HepG2 (cell line): ENCODE measurements at regions not wholly inside any gene's neighbourhood (a gene's known extent, or its start where the extent isn't known, plus 50 kb on each side); places are given as distances from the start of the nearest gene placed in this dataset.
"Not testable (repeated sequence)": the region's sequence is repeated elsewhere in the genome, so short reads cannot be mapped to it uniquely, and the experiment has no call there.

Source experiments
- ATF6 ChIP-seq: sonication (generic); formaldehyde crosslinking; conservative IDR thresholded peaks from 2 replicates; pipeline ENCODE4 v1.4.0; 2020; ENCODE audit warnings: missing genetic modification reagents
- BORCS8-MEF2B ChIP-seq: sonication (generic); formaldehyde crosslinking; IDR thresholded peaks from 2 replicates; pipeline ENCODE4 v1.8.0; 2022; ENCODE audit warnings: mild to moderate bottlenecking, missing genetic modification reagents
- EZH2 ChIP-seq: conservative IDR thresholded peaks from 2 replicates; pipeline ENCODE4 v1.6.1; 2012; ENCODE audit warnings: mild to moderate bottlenecking, low read depth, low read length, moderate library complexity
- MAFK ChIP-seq, 2 experiments: IDR thresholded peaks in 1 of 2; conservative IDR thresholded peaks in 1 of 2; 2 replicates each; pipeline ENCODE4 v1.6.1; 2011; ENCODE audit warnings: improper control_type of control experiment in 2 of 2, low read length in 2 of 2
- POLR2A ChIP-seq, 2 experiments: IDR thresholded peaks; 2 replicates each; pipeline ENCODE4 v1.6.1; 2011; ENCODE audit warnings: low read depth in 2 of 2, low read length in 2 of 2, mild to moderate bottlenecking in 1 of 2, moderate library complexity in 1 of 2; ENCODE audit not compliant: insufficient read depth in 1 of 2
- POLR2AphosphoS5 ChIP-seq: IDR thresholded peaks from 2 replicates; pipeline ENCODE4 v1.6.1; 2012; ENCODE audit warnings: low read depth, low read length
- ZKSCAN8 ChIP-seq: IDR thresholded peaks from 2 replicates; pipeline ENCODE4 v1.6.1; 2016; ENCODE audit warnings: borderline replicate concordance, missing genetic modification reagents, missing compliant biosample characterization
- ZNF556 ChIP-seq: sonication (generic); formaldehyde crosslinking; IDR thresholded peaks from 2 replicates; pipeline ENCODE4 v1.4.0; 2020; ENCODE audit warnings: mild to moderate bottlenecking, missing genetic modification reagents, borderline replicate concordance
- ZNF704 ChIP-seq: sonication (generic); formaldehyde crosslinking; IDR thresholded peaks from 2 replicates; pipeline ENCODE4 v1.8.1; 2023; ENCODE audit warnings: mild to moderate bottlenecking, inconsistent platforms, moderate library complexity, missing genetic modification reagents, borderline replicate concordance
- TF ChIP-seq, protein P1 (sequence below): sonication (generic); formaldehyde crosslinking; IDR thresholded peaks from 2 replicates; pipeline ENCODE4 v1.5.0; 2020; ENCODE audit warnings: mild to moderate bottlenecking, missing genetic modification reagents, moderate library complexity
- TF ChIP-seq, protein P2 (sequence below): sonication (generic); formaldehyde crosslinking; IDR thresholded peaks from 2 replicates; pipeline ENCODE4 v1.5.0; 2020; ENCODE audit warnings: missing genetic modification reagents, mild to moderate bottlenecking, borderline replicate concordance

- TF ChIP-seq ZKSCAN8 (CRISPR knock-in tag); BORCS8-MEF2B; MAFK (conservative IDR thresholded peaks at IDR 0.05 in 1 of 2, IDR thresholded peaks at IDR 0.05 in 1 of 2; ENCODE audit: low read length in 2 of 2); POLR2AphosphoS5; ATF6; ZNF556 (CRISPR knock-in tag); POLR2A (IDR thresholded peaks at IDR 0.05; ENCODE audit: insufficient read depth in 1 of 2, low read depth in 2 of 2, low read length in 2 of 2); EZH2; ZNF704: not testable (repeated sequence)
- TF ChIP-seq, protein P1, sequence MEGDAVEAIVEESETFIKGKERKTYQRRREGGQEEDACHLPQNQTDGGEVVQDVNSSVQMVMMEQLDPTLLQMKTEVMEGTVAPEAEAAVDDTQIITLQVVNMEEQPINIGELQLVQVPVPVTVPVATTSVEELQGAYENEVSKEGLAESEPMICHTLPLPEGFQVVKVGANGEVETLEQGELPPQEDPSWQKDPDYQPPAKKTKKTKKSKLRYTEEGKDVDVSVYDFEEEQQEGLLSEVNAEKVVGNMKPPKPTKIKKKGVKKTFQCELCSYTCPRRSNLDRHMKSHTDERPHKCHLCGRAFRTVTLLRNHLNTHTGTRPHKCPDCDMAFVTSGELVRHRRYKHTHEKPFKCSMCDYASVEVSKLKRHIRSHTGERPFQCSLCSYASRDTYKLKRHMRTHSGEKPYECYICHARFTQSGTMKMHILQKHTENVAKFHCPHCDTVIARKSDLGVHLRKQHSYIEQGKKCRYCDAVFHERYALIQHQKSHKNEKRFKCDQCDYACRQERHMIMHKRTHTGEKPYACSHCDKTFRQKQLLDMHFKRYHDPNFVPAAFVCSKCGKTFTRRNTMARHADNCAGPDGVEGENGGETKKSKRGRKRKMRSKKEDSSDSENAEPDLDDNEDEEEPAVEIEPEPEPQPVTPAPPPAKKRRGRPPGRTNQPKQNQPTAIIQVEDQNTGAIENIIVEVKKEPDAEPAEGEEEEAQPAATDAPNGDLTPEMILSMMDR = not testable (repeated sequence)
- TF ChIP-seq, protein P2, sequence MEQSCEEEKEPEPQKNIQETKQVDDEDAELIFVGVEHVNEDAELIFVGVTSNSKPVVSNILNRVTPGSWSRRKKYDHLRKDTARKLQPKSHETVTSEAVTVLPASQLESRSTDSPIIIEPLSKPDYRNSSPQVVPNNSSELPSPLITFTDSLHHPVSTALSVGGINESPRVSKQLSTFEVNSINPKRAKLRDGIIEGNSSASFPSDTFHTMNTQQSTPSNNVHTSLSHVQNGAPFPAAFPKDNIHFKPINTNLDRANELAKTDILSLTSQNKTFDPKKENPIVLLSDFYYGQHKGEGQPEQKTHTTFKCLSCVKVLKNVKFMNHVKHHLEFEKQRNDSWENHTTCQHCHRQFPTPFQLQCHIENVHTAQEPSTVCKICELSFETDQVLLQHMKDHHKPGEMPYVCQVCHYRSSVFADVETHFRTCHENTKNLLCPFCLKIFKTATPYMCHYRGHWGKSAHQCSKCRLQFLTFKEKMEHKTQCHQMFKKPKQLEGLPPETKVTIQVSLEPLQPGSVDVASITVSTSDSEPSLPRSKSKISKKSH = not testable (repeated sequence)
Observed at GRCh38 chr4:100608651-100609050, 90.8 kb upstream of the EMCN start.
